HG02943 (cell line): ENCODE measurements at regions not wholly inside any gene's neighbourhood (a gene's known extent, or its start where the extent isn't known, plus 50 kb on each side); places are given as distances from the start of the nearest gene placed in this dataset.

Experiments
- ATAC-seq: cut with Tn5 transposase; IDR thresholded peaks from one replicate; pipeline ENCODE4 v1.9.1; 2021; ENCODE audit warnings: mild to moderate bottlenecking, low read depth, moderate library complexity; ENCODE audit not compliant: unreplicated experiment

- no peak for ATAC-seq
Measured at GRCh38 chr3:193825617-193826016, 232.6 kb downstream of the OPA1 start.

- ATAC-seq: no peak
Measured at GRCh38 chr3:193826159-193826795, 233.3 kb downstream of the OPA1 start.

GRCh38 chr3:193827040-193827669, 234.1 kb downstream of the OPA1 start:
- no peak for ATAC-seq

- no peak for ATAC-seq
Measured at GRCh38 chr3:193827871-193828270, 234.9 kb downstream of the OPA1 start.

GRCh38 chr3:193828477-193828876, 235.5 kb downstream of the OPA1 start:
- no peak for ATAC-seq

GRCh38 chr3:193829781-193830180, 236.8 kb downstream of the OPA1 start:
- ATAC-seq: no peak

GRCh38 chr3:193830791-193831191, 237.8 kb downstream of the OPA1 start:
- no peak for ATAC-seq

- no peak for ATAC-seq
Measured at GRCh38 chr3:193831495-193832455, 238.8 kb downstream of the OPA1 start.

GRCh38 chr3:193832833-193833413, 239.9 kb downstream of the OPA1 start:
- ATAC-seq: no peak

GRCh38 chr3:193833592-193833991, 240.6 kb downstream of the OPA1 start:
- no peak for ATAC-seq

GRCh38 chr3:193835414-193835813, 242.4 kb downstream of the OPA1 start:
- ATAC-seq: no peak

GRCh38 chr3:193836511-193836910, 243.5 kb downstream of the OPA1 start:
- ATAC-seq: no peak

GRCh38 chr3:193836918-193837317, 243.9 kb downstream of the OPA1 start:
- ATAC-seq: no peak

GRCh38 chr3:193837347-193837827, 244.4 kb downstream of the OPA1 start:
- no peak for ATAC-seq

- ATAC-seq: no peak
Measured at GRCh38 chr3:193840111-193840641, 247.2 kb downstream of the OPA1 start.

- ATAC-seq: no peak
Measured at GRCh38 chr3:193841581-193841980, 248.6 kb downstream of the OPA1 start.

GRCh38 chr3:193842029-193842798, 249.2 kb downstream of the OPA1 start:
- ATAC-seq: no peak

GRCh38 chr3:193842832-193843473, 249.9 kb downstream of the OPA1 start:
- ATAC-seq: no peak
